ENCODE measurements at regions not wholly inside any gene's neighbourhood (a gene's known extent, or its start where the extent isn't known, plus 50 kb on each side); places are given as distances from the start of the nearest gene placed in this dataset.

DNA sequence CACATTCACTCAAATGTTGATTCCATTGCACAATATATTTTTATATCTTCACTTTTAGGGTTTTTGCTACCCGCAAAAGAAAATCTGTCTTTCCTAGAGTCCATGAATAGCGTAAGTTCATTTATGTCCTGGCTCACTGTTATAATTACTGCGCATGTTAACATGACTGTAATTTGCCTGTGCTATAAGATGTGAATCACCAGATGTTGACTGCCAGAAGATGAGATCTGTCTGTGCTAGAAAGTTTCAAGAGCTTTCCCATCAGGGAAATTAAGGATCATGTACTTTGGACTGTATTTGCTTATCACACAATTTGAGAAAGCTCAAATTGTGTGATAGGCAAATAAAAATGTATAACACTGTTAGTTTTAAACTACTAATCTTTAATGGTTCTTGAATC lies 322.5 kb downstream of the CHL1 start:
- intact Hi-C loops (cut with micrococcal nuclease), result no loop called here
- no peaks in the 10 kb centered on the region for H3K27me3 ChIP-seq (ENCODE audit: control insufficient read depth, insufficient read depth, low read length)
- Mint-ChIP-seq H3K4me3 (no peak overlapping the region), H3K36me3 (no peaks in the 10 kb centered on the region), H3K9me3 (peaks cover 6 to 13% of the 10 kb centered on the region in 2 donors), H3K4me1 (no peaks in the 10 kb centered on the region), H3K27ac (no peak overlapping the region), H3K27me3 (ENCODE audit: low read depth in 2 of 2) (no peaks in the 10 kb centered on the region)
- DNase-seq (no peak), ATAC-seq (no peak)
- 100% methylated on average over 3 of the region's 3 CpGs for WGBS (ENCODE audit: insufficient coverage)
- H3K9me3 ChIP-seq (ENCODE audit: control insufficient read depth, insufficient read depth, low read length), result no peaks in the 10 kb centered on the region
- H3K27ac ChIP-seq (ENCODE audit: low read length), result no peak overlapping the region
- TF ChIP-seq, protein P1, sequence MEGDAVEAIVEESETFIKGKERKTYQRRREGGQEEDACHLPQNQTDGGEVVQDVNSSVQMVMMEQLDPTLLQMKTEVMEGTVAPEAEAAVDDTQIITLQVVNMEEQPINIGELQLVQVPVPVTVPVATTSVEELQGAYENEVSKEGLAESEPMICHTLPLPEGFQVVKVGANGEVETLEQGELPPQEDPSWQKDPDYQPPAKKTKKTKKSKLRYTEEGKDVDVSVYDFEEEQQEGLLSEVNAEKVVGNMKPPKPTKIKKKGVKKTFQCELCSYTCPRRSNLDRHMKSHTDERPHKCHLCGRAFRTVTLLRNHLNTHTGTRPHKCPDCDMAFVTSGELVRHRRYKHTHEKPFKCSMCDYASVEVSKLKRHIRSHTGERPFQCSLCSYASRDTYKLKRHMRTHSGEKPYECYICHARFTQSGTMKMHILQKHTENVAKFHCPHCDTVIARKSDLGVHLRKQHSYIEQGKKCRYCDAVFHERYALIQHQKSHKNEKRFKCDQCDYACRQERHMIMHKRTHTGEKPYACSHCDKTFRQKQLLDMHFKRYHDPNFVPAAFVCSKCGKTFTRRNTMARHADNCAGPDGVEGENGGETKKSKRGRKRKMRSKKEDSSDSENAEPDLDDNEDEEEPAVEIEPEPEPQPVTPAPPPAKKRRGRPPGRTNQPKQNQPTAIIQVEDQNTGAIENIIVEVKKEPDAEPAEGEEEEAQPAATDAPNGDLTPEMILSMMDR (IDR thresholded peaks at IDR 0.05), result no peak
- no peaks in the 10 kb centered on the region for H3K4me1 ChIP-seq (ENCODE audit: control insufficient read depth, insufficient read depth, low read length)
- no peaks in the 10 kb centered on the region for H3K36me3 ChIP-seq (ENCODE audit: control insufficient read depth, insufficient read depth, low read length)
- H3K4me3 ChIP-seq (ENCODE audit: low read length), result no peak overlapping the region

DNA sequence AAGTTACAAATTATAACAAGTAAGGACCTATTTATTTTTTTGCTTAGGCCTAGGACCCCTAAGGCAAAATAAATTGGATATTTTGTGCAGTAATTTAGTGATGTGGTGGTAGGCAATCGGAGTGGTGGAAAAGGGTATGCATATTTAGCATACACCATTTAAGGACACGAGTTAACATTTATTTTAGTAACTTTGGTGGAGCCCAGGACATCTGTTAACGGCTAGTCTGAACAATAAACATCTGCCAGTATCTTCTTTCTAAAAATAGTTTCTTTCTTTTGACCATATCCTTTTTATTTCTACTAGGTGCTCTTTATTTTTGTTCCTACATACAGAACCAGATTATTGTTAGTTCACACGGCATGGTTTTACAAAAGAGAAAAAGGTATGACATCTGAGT lies 326.3 kb downstream of the CHL1 start:
- ATAC-seq (no peak), DNase-seq (no peak)
- Mint-ChIP-seq H3K36me3 (no peaks in the 10 kb centered on the region), H3K27ac (no peak overlapping the region), H3K9me3 (peaks cover 11 to 18% of the 10 kb centered on the region in 2 donors), H3K4me3 (no peak overlapping the region), H3K4me1 (no peaks in the 10 kb centered on the region), H3K27me3 (ENCODE audit: low read depth in 2 of 2) (no peaks in the 10 kb centered on the region)
- Histone ChIP-seq H3K27me3 (ENCODE audit: control insufficient read depth, insufficient read depth, low read length) (no peaks in the 10 kb centered on the region), H3K9me3 (ENCODE audit: control insufficient read depth, insufficient read depth, low read length) (no peaks in the 10 kb centered on the region), H3K27ac (ENCODE audit: low read length) (no peak overlapping the region), H3K4me1 (ENCODE audit: control insufficient read depth, insufficient read depth, low read length) (no peaks in the 10 kb centered on the region), H3K4me3 (ENCODE audit: low read length) (no peak overlapping the region), H3K36me3 (ENCODE audit: control insufficient read depth, insufficient read depth, low read length) (no peaks in the 10 kb centered on the region)
- TF ChIP-seq, protein P1 (IDR thresholded peaks at IDR 0.05), result no peak
- intact Hi-C loops (cut with micrococcal nuclease), result no loop called here
- WGBS (ENCODE audit: insufficient coverage), result 81% methylated on average over 4 of the region's 4 CpGs

DNA sequence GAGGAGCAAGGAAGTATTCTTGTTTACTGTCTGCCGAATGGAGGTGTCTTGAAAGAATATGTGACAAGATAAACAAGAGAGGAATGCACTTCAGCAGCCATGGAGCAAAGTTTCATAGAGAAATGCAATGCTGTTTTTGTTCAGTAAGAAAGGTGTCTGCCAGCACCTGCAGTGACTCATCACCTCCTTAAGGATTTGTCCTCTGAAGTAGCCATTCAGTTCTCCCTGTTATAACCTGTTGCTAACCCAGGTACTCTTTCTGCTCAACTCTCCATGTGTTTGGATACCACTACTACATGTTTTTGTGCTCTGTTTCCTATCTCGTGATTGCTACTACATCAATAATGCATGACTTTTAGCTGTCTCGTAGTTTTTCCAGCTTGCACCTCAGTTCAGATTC lies 328.9 kb downstream of the CHL1 start:
- H3K9me3 ChIP-seq (ENCODE audit: control insufficient read depth, insufficient read depth, low read length), result peaks cover 4% of the 10 kb centered on the region
- 76% methylated on average over 3 of the region's 3 CpGs for WGBS (ENCODE audit: insufficient coverage)
- H3K27me3 Mint-ChIP-seq (ENCODE audit: low read depth in 2 of 2), result no peaks in the 10 kb centered on the region
- intact Hi-C loops (cut with micrococcal nuclease), result no loop called here
- no peaks in the 10 kb centered on the region for H3K36me3 ChIP-seq (ENCODE audit: control insufficient read depth, insufficient read depth, low read length)
- no peaks in the 10 kb centered on the region for H3K4me1 Mint-ChIP-seq
- H3K27ac ChIP-seq (ENCODE audit: low read length), result no peak overlapping the region
- H3K27ac Mint-ChIP-seq, result no peak overlapping the region
- DNase-seq (no peak), ATAC-seq (no peak)
- H3K27me3 ChIP-seq (ENCODE audit: control insufficient read depth, insufficient read depth, low read length), result no peaks in the 10 kb centered on the region
- H3K4me1 ChIP-seq (ENCODE audit: control insufficient read depth, insufficient read depth, low read length), result no peaks in the 10 kb centered on the region
- H3K9me3 Mint-ChIP-seq, result peaks cover 12 to 19% of the 10 kb centered on the region in 2 donors
- peaks cover 3% of the 10 kb centered on the region for H3K36me3 Mint-ChIP-seq
- no peak overlapping the region for H3K4me3 ChIP-seq (ENCODE audit: low read length)
- TF ChIP-seq, protein P1 (IDR thresholded peaks at IDR 0.05), result no peak
- no peak overlapping the region for H3K4me3 Mint-ChIP-seq

Data from natural killer cell (primary cell).